ENCODE measurements at regions not wholly inside any gene's neighbourhood (a gene's known extent, or its start where the extent isn't known, plus 50 kb on each side); places are given as distances from the start of the nearest gene placed in this dataset.
"Not testable (repeated sequence)": the region's sequence is repeated elsewhere in the genome, so short reads cannot be mapped to it uniquely, and the experiment has no call there.

GRCh38 chr15:20009619-20010018 is 532.0 kb downstream of the GOLGA6L6 start:
- H3K4me1 ChIP-seq; DNase-seq; H3K4me3 ChIP-seq; H3K9me3 ChIP-seq; H3K36me3 ChIP-seq; H3K27ac ChIP-seq; intact Hi-C loops (cut with DNase I); ATAC-seq; H3K27me3 ChIP-seq: not testable (repeated sequence)
- WGBS, 2 donors: no CpG with 5 or more reads among the region's 8 CpGs

- intact Hi-C loops (cut with DNase I); H3K27me3 ChIP-seq; ATAC-seq; H3K27ac ChIP-seq; DNase-seq; H3K9me3 ChIP-seq; H3K36me3 ChIP-seq; H3K4me3 ChIP-seq; H3K4me1 ChIP-seq: not testable (repeated sequence)
- WGBS, 2 donors: 54 to 55% methylated on average over 3 to 4 of the region's 4 CpGs
Measured at GRCh38 chr15:20007338-20007737, 534.3 kb downstream of the GOLGA6L6 start.

- 69 to 74% methylated on average over 3 of the region's 4 CpGs for WGBS, 2 donors
- H3K27ac ChIP-seq; H3K27me3 ChIP-seq; H3K9me3 ChIP-seq; intact Hi-C loops (cut with DNase I); H3K4me3 ChIP-seq; DNase-seq; H3K4me1 ChIP-seq; H3K36me3 ChIP-seq: not testable (repeated sequence)
- peak in 4 of 8 donors; percentile 25 to 28 (median 26) for ATAC-seq
Measured at GRCh38 chr15:20003471-20003870, 538.1 kb downstream of the GOLGA6L6 start.

GRCh38 chr15:20002560-20002959 is 539.0 kb downstream of the GOLGA6L6 start:
- ATAC-seq; H3K36me3 ChIP-seq; H3K4me3 ChIP-seq; intact Hi-C loops (cut with DNase I); H3K9me3 ChIP-seq; H3K4me1 ChIP-seq; H3K27me3 ChIP-seq; H3K27ac ChIP-seq; DNase-seq: not testable (repeated sequence)
- 33 to 39% methylated on average over 1 of the region's 2 CpGs for WGBS, 2 donors

- H3K4me3 ChIP-seq; ATAC-seq; H3K9me3 ChIP-seq; H3K27me3 ChIP-seq; DNase-seq; intact Hi-C loops (cut with DNase I); H3K4me1 ChIP-seq; H3K27ac ChIP-seq; H3K36me3 ChIP-seq: not testable (repeated sequence)
- WGBS, 2 donors: 51 to 58% methylated on average over 3 of the region's 4 CpGs
Measured at GRCh38 chr15:19996574-19997194, 544.9 kb downstream of the GOLGA6L6 start.

GRCh38 chr15:19995296-19995695 is 546.3 kb downstream of the GOLGA6L6 start:
- peaks cover 0 to 16% (median 0%) of the 10 kb centered on the region in 11 donors for H3K9me3 ChIP-seq
- H3K36me3 ChIP-seq; H3K27ac ChIP-seq; ATAC-seq; intact Hi-C loops (cut with DNase I); H3K4me3 ChIP-seq; H3K4me1 ChIP-seq; H3K27me3 ChIP-seq; DNase-seq: not testable (repeated sequence)
- 22 to 28% methylated on average over 1 of the region's 1 CpG for WGBS, 2 donors

GRCh38 chr15:19992428-19992827 is 549.2 kb downstream of the GOLGA6L6 start:
- DNase-seq (no peak), ATAC-seq (no peak)
- Histone ChIP-seq H3K27me3 (peaks cover 0 to 6% (median 0%) of the 10 kb centered on the region in 7 donors), H3K36me3 (no peaks in the 10 kb centered on the region), H3K27ac (no peak overlapping the region), H3K9me3 (peaks cover 0 to 25% (median 0%) of the 10 kb centered on the region in 11 donors), H3K4me3 (no peak overlapping the region), H3K4me1 (no peaks in the 10 kb centered on the region)
- intact Hi-C loops (cut with DNase I): no loop called here
- 65 to 69% methylated on average over 4 of the region's 4 CpGs for WGBS, 2 donors
- no peak for TF ChIP-seq CTCF (IDR thresholded peaks at IDR 0.05)
